CD14-positive monocyte (primary cell): ENCODE measurements at regions not wholly inside any gene's neighbourhood (a gene's known extent, or its start where the extent isn't known, plus 50 kb on each side); places are given as distances from the start of the nearest gene placed in this dataset.

Source experiments
- DNase-seq, 3 donors: peaks; one replicate each; pipeline ENCODE4 v3.0.0-alpha.2; 2011 to 2022
- H2AFZ ChIP-seq: 2 replicates; pipeline ENCODE4 v1.6.0; 2012; ENCODE audit warnings: mild to moderate bottlenecking, low read depth, low read length, inconsistent platforms; ENCODE audit not compliant: insufficient read depth, poor library complexity, severe bottlenecking
- H3K27ac ChIP-seq, 2 donors: 1 replicate in 1 of 2; 2 replicates in 1 of 2; pipeline ENCODE4 v1.5.1; 2012 to 2013; ENCODE audit warnings: low read length in 2 of 2, control low read depth in 1 of 2, inconsistent platforms in 1 of 2, low read depth in 1 of 2, mild to moderate bottlenecking in 1 of 2
- H3K27me3 ChIP-seq, 2 donors: one replicate each; pipeline versions ENCODE4 v1.6.0 to v1.6.1; 2011 to 2013; ENCODE audit warnings: low read length in 2 of 2; ENCODE audit not compliant: control insufficient read depth in 2 of 2, insufficient read depth in 2 of 2
- H3K36me3 ChIP-seq, 2 donors: replicated peaks in 1 of 2; 1 replicate in 1 of 2; 2 replicates in 1 of 2; pipeline versions ENCODE4 v1.5.1 to v1.6.1; 2012 to 2013; ENCODE audit warnings: low read length in 2 of 2, control low read depth in 1 of 2, inconsistent platforms in 1 of 2, mild to moderate bottlenecking in 1 of 2; ENCODE audit not compliant: insufficient read depth in 2 of 2, control insufficient read depth in 1 of 2
- H3K4me1 ChIP-seq, 2 donors: 1 replicate in 1 of 2; 2 replicates in 1 of 2; pipeline versions ENCODE4 v1.5.1 to v1.6.1; 2012 to 2013; ENCODE audit warnings: low read length in 2 of 2, control low read depth in 1 of 2, inconsistent platforms in 1 of 2, mild to moderate bottlenecking in 1 of 2, moderate library complexity in 1 of 2; ENCODE audit not compliant: insufficient read depth in 2 of 2, control insufficient read depth in 1 of 2
- H3K4me2 ChIP-seq: replicated peaks from 2 replicates; pipeline ENCODE3; 2012; ENCODE audit warnings: low read length, moderate library complexity, mild to moderate bottlenecking; ENCODE audit not compliant: poor library complexity, severe bottlenecking; ENCODE audit errors: extremely low read depth
- H3K4me3 ChIP-seq, 3 experiments: fragments of 200-600 bp in 1 of 3; sonication (generic) in 1 of 3; replicated peaks in 1 of 3; 1 replicate in 2 of 3; 2 replicates in 1 of 3; pipeline ENCODE4 v1.5.1; 2011 to 2013; ENCODE audit warnings: low read length in 3 of 3, mild to moderate bottlenecking in 3 of 3, control low read depth in 2 of 3, low read depth in 2 of 3, inconsistent platforms in 1 of 3, moderate library complexity in 1 of 3
- H3K79me2 ChIP-seq: 2 replicates; pipeline ENCODE4 v1.6.0; 2012; ENCODE audit warnings: mild to moderate bottlenecking, control low read depth, inconsistent platforms, low read length, moderate library complexity; ENCODE audit not compliant: insufficient read depth
- H3K9ac ChIP-seq: 2 replicates; pipeline ENCODE4 v1.6.0; 2017; ENCODE audit warnings: low read length, mild to moderate bottlenecking; ENCODE audit not compliant: insufficient read depth, poor library complexity, severe bottlenecking
- H3K9me3 ChIP-seq, 2 donors: replicated peaks in 1 of 2; 1 replicate in 1 of 2; 2 replicates in 1 of 2; pipeline versions ENCODE4 v1.5.1 to v1.6.1; 2012 to 2013; ENCODE audit warnings: low read length in 2 of 2, control low read depth in 1 of 2; ENCODE audit not compliant: control insufficient read depth in 1 of 2, insufficient read depth in 1 of 2
- H4K20me1 ChIP-seq: 2 replicates; pipeline ENCODE4 v1.6.0; 2012; ENCODE audit warnings: mild to moderate bottlenecking, low read length, control low read depth, moderate library complexity; ENCODE audit not compliant: insufficient read depth
- H3K27ac Mint-ChIP-seq, 7 donors: one replicate each; pipeline ENCODE4 v1.8.0; 2020; ENCODE audit warnings: mild to moderate bottlenecking in 7 of 7, mixed read lengths in 7 of 7, moderate library complexity in 6 of 7, inconsistent platforms in 2 of 7
- H3K27me3 Mint-ChIP-seq, 3 donors: one replicate each; pipeline ENCODE4 v1.8.0; 2021 to 2022; ENCODE audit warnings: low read depth in 3 of 3, mild to moderate bottlenecking in 3 of 3, mixed read lengths in 3 of 3, moderate library complexity in 3 of 3, inconsistent platforms in 1 of 3
- H3K36me3 Mint-ChIP-seq, 2 donors: one replicate each; pipeline ENCODE4 v1.8.0; 2020; ENCODE audit warnings: mixed read lengths in 2 of 2, inconsistent platforms in 1 of 2, mild to moderate bottlenecking in 1 of 2
- H3K4me1 Mint-ChIP-seq: one replicate; pipeline ENCODE4 v1.8.0; 2020; ENCODE audit warnings: mild to moderate bottlenecking, mixed read lengths
- H3K4me3 Mint-ChIP-seq, 2 donors: one replicate each; pipeline ENCODE4 v1.8.0; 2020; ENCODE audit warnings: mild to moderate bottlenecking in 2 of 2, mixed read lengths in 2 of 2, moderate library complexity in 1 of 2
- H3K9me3 Mint-ChIP-seq, 7 donors: one replicate each; pipeline ENCODE4 v1.8.0; 2020 to 2022; ENCODE audit warnings: mixed read lengths in 7 of 7, mild to moderate bottlenecking in 6 of 7, moderate library complexity in 6 of 7, inconsistent platforms in 2 of 7
- CTCF ChIP-seq: fragments of 200-600 bp; IDR thresholded peaks from one replicate; pipeline ENCODE4 v1.8.0; 2022; ENCODE audit warnings: antibody characterized with exemption, mild to moderate bottlenecking
- WGBS: methylation state at CpG from one replicate; pipeline ENCODE4 v1.1.5; 2013; ENCODE audit warnings: missing lambda C conversion rate; ENCODE audit not compliant: insufficient coverage; 5-methylcytosine and 5-hydroxymethylcytosine counted together
- intact Hi-C, 2 donors: fragments of 100-400 bp; cut with micrococcal nuclease; formaldehyde crosslinking; loops; one replicate each; pipeline versions ENCODE4 v1.15.0 to v1.15.1; 2023

GRCh38 chr15:35697549-35698299, 151.8 kb upstream of the DPH6 start:
- 80% methylated on average over 4 of the region's 8 CpGs for WGBS
- no peak for DNase-seq
- no peak overlapping the region for H2AFZ ChIP-seq
- H3K36me3 Mint-ChIP-seq: no peaks in the 10 kb centered on the region
- no peak overlapping the region for H3K4me3 Mint-ChIP-seq
- no peaks in the 10 kb centered on the region for H3K36me3 ChIP-seq
- H3K27me3 ChIP-seq: no peaks in the 10 kb centered on the region
- no peaks in the 10 kb centered on the region for H3K9me3 ChIP-seq
- H3K79me2 ChIP-seq: no peaks in the 10 kb centered on the region
- no peak for TF ChIP-seq CTCF
- H3K27ac ChIP-seq: no peak overlapping the region
- H3K4me1 Mint-ChIP-seq: no peaks in the 10 kb centered on the region
- intact Hi-C loops: no loop called here
- no peak overlapping the region for H3K9ac ChIP-seq
- peaks cover 0 to 6% (median 0%) of the 10 kb centered on the region in 7 donors for H3K9me3 Mint-ChIP-seq
- no peaks in the 10 kb centered on the region for H3K27me3 Mint-ChIP-seq
- no peak overlapping the region for H3K4me3 ChIP-seq
- no peaks in the 10 kb centered on the region for H3K4me1 ChIP-seq
- H4K20me1 ChIP-seq: no peaks in the 10 kb centered on the region
- H3K27ac Mint-ChIP-seq: no peak overlapping the region
- H3K4me2 ChIP-seq: no peak overlapping the region

DNA sequence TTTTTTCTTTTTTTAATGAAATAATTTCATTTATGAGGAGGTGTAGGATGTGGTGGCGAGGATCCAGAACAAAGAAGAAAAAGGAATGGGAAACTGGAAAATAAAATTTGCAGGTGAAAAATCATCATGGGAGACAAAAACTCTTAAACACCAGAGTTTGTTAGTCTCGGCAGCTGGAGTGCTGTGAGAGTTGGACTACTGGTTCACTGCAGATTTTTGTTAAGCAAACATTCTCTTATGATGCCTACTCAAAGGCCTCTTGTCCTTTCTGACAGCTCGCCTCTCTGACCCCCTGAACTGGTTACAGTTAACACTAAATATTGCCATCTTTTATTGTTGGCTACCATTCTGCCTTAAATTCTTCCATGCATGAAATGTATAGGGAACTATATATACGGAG, 152.4 kb upstream of the DPH6 start:
- H3K79me2 ChIP-seq: no peaks in the 10 kb centered on the region
- no peaks in the 10 kb centered on the region for H3K36me3 Mint-ChIP-seq
- DNase-seq: no peak
- no peaks in the 10 kb centered on the region for H3K4me1 Mint-ChIP-seq
- H3K4me3 Mint-ChIP-seq: no peak overlapping the region
- no peaks in the 10 kb centered on the region for H3K36me3 ChIP-seq
- intact Hi-C loops: no loop called here
- no peak overlapping the region for H3K27ac ChIP-seq
- H3K9me3 Mint-ChIP-seq: peaks cover 0 to 6% (median 0%) of the 10 kb centered on the region in 7 donors
- no peaks in the 10 kb centered on the region for H3K27me3 ChIP-seq
- no peak overlapping the region for H3K27ac Mint-ChIP-seq
- no peak overlapping the region for H3K4me2 ChIP-seq
- H3K4me3 ChIP-seq: no peak overlapping the region
- no peaks in the 10 kb centered on the region for H3K27me3 Mint-ChIP-seq
- no peak overlapping the region for H3K9ac ChIP-seq
- H3K4me1 ChIP-seq: no peaks in the 10 kb centered on the region
- TF ChIP-seq CTCF: no peak
- H2AFZ ChIP-seq: no peak overlapping the region
- no peaks in the 10 kb centered on the region for H4K20me1 ChIP-seq
- H3K9me3 ChIP-seq: no peaks in the 10 kb centered on the region
- no CpG with 5 or more reads among the region's 4 CpGs for WGBS
